Liver (tissue), 3 donors: ENCODE measurements at regions not wholly inside any gene's neighbourhood (a gene's known extent, or its start where the extent isn't known, plus 50 kb on each side); places are given as distances from the start of the nearest gene placed in this dataset.

Experiments
- CTCF ChIP-seq: fragments of 150-350 bp; IDR thresholded peaks from 2 replicates; pipeline ENCODE4 v1.5.1; 2017; ENCODE audit warnings: improper control_type of control experiment, low read depth, low read length; ENCODE audit not compliant: missing input control
- FOXA1 ChIP-seq: IDR thresholded peaks from 2 replicates; pipeline ENCODE4 v1.6.1; 2016; ENCODE audit warnings: antibody characterized with exemption
- GABPA ChIP-seq, 2 donors: IDR thresholded peaks in 1 of 2; conservative IDR thresholded peaks in 1 of 2; 2 replicates each; pipeline ENCODE4 v1.6.1; 2016; ENCODE audit warnings: antibody characterized with exemption in 2 of 2, mild to moderate bottlenecking in 1 of 2, moderate library complexity in 1 of 2
- JUND ChIP-seq, 2 donors: IDR thresholded peaks; 2 replicates each; pipeline ENCODE4 v1.6.1; 2016; ENCODE audit warnings: antibody characterized with exemption in 2 of 2
- MAX ChIP-seq: IDR thresholded peaks from 2 replicates; pipeline ENCODE4 v1.6.1; 2016; ENCODE audit warnings: antibody characterized with exemption
- RAD21 ChIP-seq, 2 donors: IDR thresholded peaks; 2 replicates each; pipeline ENCODE4 v1.6.1; 2016; ENCODE audit warnings: antibody characterized with exemption in 2 of 2, mild to moderate bottlenecking in 2 of 2
- REST ChIP-seq: IDR thresholded peaks from 2 replicates; pipeline ENCODE4 v1.6.1; 2016; ENCODE audit warnings: antibody characterized with exemption, mild to moderate bottlenecking
- RXRA ChIP-seq, 2 donors: IDR thresholded peaks; 2 replicates each; pipeline ENCODE4 v1.6.1; 2017 to 2018; ENCODE audit warnings: antibody characterized with exemption in 2 of 2, mild to moderate bottlenecking in 1 of 2
- TAF1 ChIP-seq: conservative IDR thresholded peaks from 2 replicates; pipeline ENCODE4 v1.6.1; 2016; ENCODE audit warnings: antibody characterized with exemption, mild to moderate bottlenecking
- TF ChIP-seq, protein P1 (sequence below): IDR thresholded peaks from 2 replicates; pipeline ENCODE4 v1.6.1; 2016; ENCODE audit warnings: antibody characterized with exemption
- TF ChIP-seq, protein P2 (sequence below): IDR thresholded peaks from 2 replicates; pipeline ENCODE4 v1.6.1; 2016; ENCODE audit warnings: antibody characterized with exemption
- donor health status: healthy.
- donor health status: healthy.

GRCh38 chr9:18338042-18338441 is 135.9 kb upstream of the ADAMTSL1 start:
- TF ChIP-seq, protein P1, sequence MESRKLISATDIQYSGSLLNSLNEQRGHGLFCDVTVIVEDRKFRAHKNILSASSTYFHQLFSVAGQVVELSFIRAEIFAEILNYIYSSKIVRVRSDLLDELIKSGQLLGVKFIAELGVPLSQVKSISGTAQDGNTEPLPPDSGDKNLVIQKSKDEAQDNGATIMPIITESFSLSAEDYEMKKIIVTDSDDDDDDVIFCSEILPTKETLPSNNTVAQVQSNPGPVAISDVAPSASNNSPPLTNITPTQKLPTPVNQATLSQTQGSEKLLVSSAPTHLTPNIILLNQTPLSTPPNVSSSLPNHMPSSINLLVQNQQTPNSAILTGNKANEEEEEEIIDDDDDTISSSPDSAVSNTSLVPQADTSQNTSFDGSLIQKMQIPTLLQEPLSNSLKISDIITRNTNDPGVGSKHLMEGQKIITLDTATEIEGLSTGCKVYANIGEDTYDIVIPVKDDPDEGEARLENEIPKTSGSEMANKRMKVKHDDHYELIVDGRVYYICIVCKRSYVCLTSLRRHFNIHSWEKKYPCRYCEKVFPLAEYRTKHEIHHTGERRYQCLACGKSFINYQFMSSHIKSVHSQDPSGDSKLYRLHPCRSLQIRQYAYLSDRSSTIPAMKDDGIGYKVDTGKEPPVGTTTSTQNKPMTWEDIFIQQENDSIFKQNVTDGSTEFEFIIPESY = no peak
- no peak for TF ChIP-seq CTCF
- no peak for TF ChIP-seq RAD21 (IDR thresholded peaks at IDR 0.05)
- TF ChIP-seq JUND (IDR thresholded peaks at IDR 0.05) = no peak
- TF ChIP-seq GABPA (IDR thresholded peaks at IDR 0.05 in 1 of 2, conservative IDR thresholded peaks at IDR 0.05 in 1 of 2) = no peak
- TF ChIP-seq RXRA (IDR thresholded peaks at IDR 0.05) = no peak
- TF ChIP-seq MAX = no peak
- no peak for TF ChIP-seq TAF1
- no peak for TF ChIP-seq REST
- TF ChIP-seq, protein P2, sequence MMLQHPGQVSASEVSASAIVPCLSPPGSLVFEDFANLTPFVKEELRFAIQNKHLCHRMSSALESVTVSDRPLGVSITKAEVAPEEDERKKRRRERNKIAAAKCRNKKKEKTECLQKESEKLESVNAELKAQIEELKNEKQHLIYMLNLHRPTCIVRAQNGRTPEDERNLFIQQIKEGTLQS = no peak
- no peak for TF ChIP-seq FOXA1
